ENCODE measurements at regions not wholly inside any gene's neighbourhood (a gene's known extent, or its start where the extent isn't known, plus 50 kb on each side); places are given as distances from the start of the nearest gene placed in this dataset.

- DNase-seq = no peak
Observed at GRCh38 chr12:69097619-69098368, 141.6 kb upstream of the CPSF6 start.

- DNase-seq = no peak
Observed at GRCh38 chr12:69099201-69099837, 140.1 kb upstream of the CPSF6 start.

- DNase-seq = no peak
Observed at GRCh38 chr12:69101505-69101904, 137.9 kb upstream of the CPSF6 start.

- DNase-seq = no peak
Observed at GRCh38 chr12:69102856-69103255, 136.5 kb upstream of the CPSF6 start.

- DNase-seq = no peak
Observed at GRCh38 chr12:69105101-69105962, 134.0 kb upstream of the CPSF6 start.

GRCh38 chr12:69106482-69107118 is 132.8 kb upstream of the CPSF6 start:
- DNase-seq = no peak

- DNase-seq = no peak
Observed at GRCh38 chr12:69107541-69107940, 131.8 kb upstream of the CPSF6 start.

GRCh38 chr12:69108037-69108436 is 131.3 kb upstream of the CPSF6 start:
- DNase-seq = no peak

GRCh38 chr12:69112616-69113015 is 126.8 kb upstream of the CPSF6 start:
- DNase-seq = no peak

GRCh38 chr12:69115099-69115498 is 124.3 kb upstream of the CPSF6 start:
- no peak for DNase-seq

GRCh38 chr12:69115951-69116350 is 123.4 kb upstream of the CPSF6 start:
- DNase-seq = no peak

- DNase-seq = no peak
Observed at GRCh38 chr12:69117566-69118266, 121.7 kb upstream of the CPSF6 start.

GRCh38 chr12:69118516-69118915 is 120.9 kb upstream of the CPSF6 start:
- no peak for DNase-seq

- DNase-seq = no peak
Observed at GRCh38 chr12:69119770-69120169, 119.6 kb upstream of the CPSF6 start.

GRCh38 chr12:69120354-69120753 is 119.0 kb upstream of the CPSF6 start:
- DNase-seq = no peak

GRCh38 chr12:69123311-69123710 is 116.1 kb upstream of the CPSF6 start:
- no peak for DNase-seq

- no peak for DNase-seq
Observed at GRCh38 chr12:69123919-69124638, 115.3 kb upstream of the CPSF6 start.

- DNase-seq = no peak
Observed at GRCh38 chr12:69129017-69129416, 110.4 kb upstream of the CPSF6 start.

- DNase-seq = no peak
Observed at GRCh38 chr12:69129564-69129963, 109.8 kb upstream of the CPSF6 start.

GRCh38 chr12:69130064-69130463 is 109.3 kb upstream of the CPSF6 start:
- DNase-seq = no peak

GRCh38 chr12:69131077-69131476 is 108.3 kb upstream of the CPSF6 start:
- no peak for DNase-seq
